ENCODE measurements at regions not wholly inside any gene's neighbourhood (a gene's known extent, or its start where the extent isn't known, plus 50 kb on each side); places are given as distances from the start of the nearest gene placed in this dataset.

DNA sequence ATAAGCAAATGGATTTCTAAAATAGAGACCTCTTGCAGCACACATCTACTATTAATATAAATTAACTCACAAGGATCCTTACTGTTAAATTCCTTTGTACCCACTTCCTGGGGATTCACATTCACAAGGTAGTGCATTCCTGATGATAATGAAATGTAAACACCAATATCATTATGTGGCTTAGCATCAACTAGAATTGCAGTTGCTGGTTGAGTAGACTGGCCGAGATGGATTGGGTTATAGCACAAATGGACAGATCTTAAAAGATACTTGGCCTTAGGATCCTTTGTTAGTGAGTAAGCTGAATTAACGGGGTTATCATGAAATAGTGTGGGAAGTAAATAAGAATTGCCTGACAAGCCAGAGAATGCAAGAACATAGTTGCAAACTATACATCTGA is 369.1 kb downstream of the AEBP2 start:
- no peak for TF ChIP-seq CTCF (conservative IDR thresholded peaks at IDR 0.05; ENCODE audit: low read length)
- TF ChIP-seq EZH2phosphoT487 (IDR thresholded peaks at IDR 0.05; ENCODE audit: borderline replicate concordance, low read depth, low read length): no peak
